ENCODE measurements at regions not wholly inside any gene's neighbourhood (a gene's known extent, or its start where the extent isn't known, plus 50 kb on each side); places are given as distances from the start of the nearest gene placed in this dataset.
A peak's percentile ranks its signal among the peaks of the same experiment; 100 is the strongest.

DNA sequence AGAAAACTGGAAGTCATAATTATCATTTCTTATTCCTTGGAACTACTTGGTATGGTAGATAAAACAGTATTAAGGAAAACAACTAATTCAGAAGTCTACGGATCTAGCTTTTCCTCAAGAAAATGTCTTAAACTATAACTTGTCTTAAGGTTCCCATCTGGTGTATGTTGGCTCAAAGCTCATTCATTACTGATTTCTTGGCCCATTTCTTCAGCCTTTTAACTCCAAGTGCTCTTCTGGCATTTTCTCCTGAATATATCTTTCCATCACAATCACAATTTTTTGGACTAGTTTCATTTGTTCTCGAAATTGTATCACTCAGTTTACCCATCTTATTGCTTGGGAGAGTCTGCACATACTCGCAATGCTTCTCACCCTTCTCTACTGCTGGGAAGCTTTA is 150.1 kb downstream of the C12orf50 start:
- Histone ChIP-seq H3K9me3 (ENCODE audit: low read depth) (no peaks in the 10 kb centered on the region), H3K27me3 (no peaks in the 10 kb centered on the region), H3K4me1 (ENCODE audit: low read depth) (peaks cover 7% of the 10 kb centered on the region), H3K36me3 (no peaks in the 10 kb centered on the region), H3K27ac (no peak overlapping the region), H3K4me3 (no peak overlapping the region)
- DNase-seq (ENCODE audit: low read depth in 1 of 2, low spot score in 1 of 2), result no peak
- no peak for TF ChIP-seq CTCF (IDR thresholded peaks at IDR 0.05; ENCODE audit: low read depth, low read length)

DNA sequence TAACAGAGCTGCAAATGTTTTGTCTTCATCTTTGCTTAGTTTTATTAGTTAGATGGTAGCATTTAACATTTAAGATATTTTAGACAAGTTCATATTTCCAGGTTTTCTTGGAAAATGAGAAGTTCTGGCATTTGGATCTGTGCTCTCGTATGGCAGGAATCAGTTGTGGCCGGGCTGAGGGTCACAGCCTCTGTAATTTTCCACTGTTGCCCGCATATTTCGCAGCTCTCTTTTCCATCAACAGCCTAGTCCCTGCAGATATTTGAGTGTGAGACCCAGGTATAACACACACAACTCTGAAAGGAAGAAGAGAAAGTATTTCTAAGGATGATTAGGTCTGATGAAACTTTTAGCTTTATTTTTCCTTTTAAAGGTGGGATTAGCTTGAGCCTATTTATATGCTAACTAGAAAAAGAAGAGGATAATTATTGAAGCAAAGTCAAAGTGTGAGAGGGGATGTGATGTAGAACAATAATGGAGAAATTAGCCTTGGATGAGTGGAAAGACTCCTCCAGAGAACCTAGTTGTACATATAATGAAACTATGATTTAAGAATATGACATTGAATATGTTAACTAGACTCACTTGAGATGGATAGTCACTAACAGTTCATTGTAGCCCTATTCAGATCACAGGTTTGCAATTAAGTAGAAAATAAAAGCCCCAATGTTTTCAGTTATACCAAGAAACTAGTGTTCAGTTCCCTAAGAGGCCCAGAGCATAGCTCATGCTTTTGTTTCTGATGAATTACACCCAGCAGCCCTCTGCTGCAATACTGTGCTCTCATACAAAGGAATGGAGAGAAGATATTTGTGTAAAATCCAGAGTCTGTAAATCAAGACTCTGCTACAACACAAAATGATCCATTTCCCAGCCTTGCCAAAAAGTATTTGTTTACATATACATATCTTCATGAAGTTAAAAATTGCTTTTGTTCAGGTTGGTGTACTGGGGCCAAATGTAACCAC is 158.4 kb downstream of the C12orf50 start:
- Histone ChIP-seq H3K27ac (no peak overlapping the region), H3K9me3 (ENCODE audit: low read depth) (no peaks in the 10 kb centered on the region), H3K36me3 (no peaks in the 10 kb centered on the region), H3K4me3 (no peak overlapping the region), H3K27me3 (no peaks in the 10 kb centered on the region), H3K4me1 (ENCODE audit: low read depth) (no peaks in the 10 kb centered on the region)
- no peak for TF ChIP-seq CTCF (IDR thresholded peaks at IDR 0.05; ENCODE audit: low read depth, low read length)
- peak in 1 of 2 donors; percentile 2 for DNase-seq (ENCODE audit: low read depth in 1 of 2, low spot score in 1 of 2)

DNA sequence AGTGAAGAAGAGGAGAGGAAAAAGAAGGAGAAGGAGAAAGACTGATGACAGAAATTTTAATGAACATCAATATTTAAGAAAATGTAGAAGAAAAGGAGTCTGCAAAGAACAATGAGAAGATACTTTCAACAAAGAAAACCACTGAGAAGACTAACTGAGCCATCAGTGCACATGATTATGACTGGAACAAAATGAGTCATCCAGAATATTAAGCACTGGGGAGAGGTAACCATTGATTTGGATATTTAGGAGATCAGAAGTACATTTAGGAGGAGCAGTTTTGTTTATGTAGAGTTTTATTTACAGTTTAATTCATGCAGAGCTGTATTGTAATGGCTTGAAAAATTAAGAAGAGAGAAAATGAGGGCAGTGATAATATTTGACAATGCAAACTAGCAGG is 159.1 kb downstream of the C12orf50 start:
- DNase-seq (ENCODE audit: low read depth in 1 of 2, low spot score in 1 of 2), result no peak
- TF ChIP-seq CTCF (IDR thresholded peaks at IDR 0.05; ENCODE audit: low read depth, low read length), result no peak
- H3K27ac ChIP-seq, result no peak overlapping the region
- no peaks in the 10 kb centered on the region for H3K36me3 ChIP-seq
- no peak overlapping the region for H3K4me3 ChIP-seq
- no peaks in the 10 kb centered on the region for H3K27me3 ChIP-seq
- H3K9me3 ChIP-seq (ENCODE audit: low read depth), result no peaks in the 10 kb centered on the region
- no peaks in the 10 kb centered on the region for H3K4me1 ChIP-seq (ENCODE audit: low read depth)

- peak in 1 of 2 donors; percentile 31 for DNase-seq (ENCODE audit: low read depth in 1 of 2, low spot score in 1 of 2)
- Histone ChIP-seq H3K27me3 (no peaks in the 10 kb centered on the region), H3K4me1 (ENCODE audit: low read depth) (peaks cover 6% of the 10 kb centered on the region), H3K27ac (no peak overlapping the region), H3K36me3 (no peaks in the 10 kb centered on the region), H3K9me3 (ENCODE audit: low read depth) (no peaks in the 10 kb centered on the region), H3K4me3 (no peak overlapping the region)
- peak; percentile 58 for TF ChIP-seq CTCF (IDR thresholded peaks at IDR 0.05; ENCODE audit: low read depth, low read length)
Measured at GRCh38 chr12:87866578-87867292, 162.5 kb downstream of the C12orf50 start.

- Histone ChIP-seq H3K27ac (peak overlapping the region; percentile 64), H3K4me1 (ENCODE audit: low read depth) (peaks cover 13% of the 10 kb centered on the region), H3K27me3 (no peaks in the 10 kb centered on the region), H3K36me3 (no peaks in the 10 kb centered on the region), H3K4me3 (no peak overlapping the region), H3K9me3 (ENCODE audit: low read depth) (no peaks in the 10 kb centered on the region)
- peak in 1 of 2 donors; percentile 19 for DNase-seq (ENCODE audit: low read depth in 1 of 2, low spot score in 1 of 2)
- TF ChIP-seq CTCF (IDR thresholded peaks at IDR 0.05; ENCODE audit: low read depth, low read length), result no peak
Measured at GRCh38 chr12:87861791-87862190, 167.4 kb downstream of the C12orf50 start.
